GM21529 (cell line): ENCODE measurements at regions not wholly inside any gene's neighbourhood (a gene's known extent, or its start where the extent isn't known, plus 50 kb on each side); places are given as distances from the start of the nearest gene placed in this dataset.
"Not testable (repeated sequence)": the region's sequence is repeated elsewhere in the genome, so short reads cannot be mapped to it uniquely, and the experiment has no call there.

ENCODE experiments used
- ATAC-seq: cut with Tn5 transposase; IDR thresholded peaks from one replicate; pipeline ENCODE4 v1.9.1; 2021; ENCODE audit not compliant: unreplicated experiment

GRCh38 chr2:18993756-18994338, 364.6 kb downstream of the OSR1 start:
- ATAC-seq = no peak

- ATAC-seq = no peak
Observed at GRCh38 chr2:18991177-18992168, 366.9 kb downstream of the OSR1 start.

- ATAC-seq = no peak
Observed at GRCh38 chr2:18988631-18989232, 369.7 kb downstream of the OSR1 start.

GRCh38 chr2:18987592-18988073, 370.8 kb downstream of the OSR1 start:
- ATAC-seq = no peak

GRCh38 chr2:18987016-18987415, 371.4 kb downstream of the OSR1 start:
- no peak for ATAC-seq

- no peak for ATAC-seq
Observed at GRCh38 chr2:18986046-18986445, 372.4 kb downstream of the OSR1 start.

- no peak for ATAC-seq
Observed at GRCh38 chr2:18980786-18981430, 377.5 kb downstream of the OSR1 start.

GRCh38 chr2:18980104-18980785, 378.2 kb downstream of the OSR1 start:
- no peak for ATAC-seq

- no peak for ATAC-seq
Observed at GRCh38 chr2:18977409-18977808, 381.0 kb downstream of the OSR1 start.

- ATAC-seq = peak; percentile 91
Observed at GRCh38 chr2:18976168-18976961, 382.1 kb downstream of the OSR1 start.

- no peak for ATAC-seq
Observed at GRCh38 chr2:18975506-18976167, 382.8 kb downstream of the OSR1 start.

- no peak for ATAC-seq
Observed at GRCh38 chr2:18971628-18972027, 382.3 kb upstream of the NT5C1B start.

GRCh38 chr2:18971069-18971378, 381.7 kb upstream of the NT5C1B start:
- no peak for ATAC-seq

GRCh38 chr2:18966131-18966530, 376.8 kb upstream of the NT5C1B start:
- ATAC-seq = no peak

GRCh38 chr2:18963739-18964256, 374.4 kb upstream of the NT5C1B start:
- not testable (repeated sequence) for ATAC-seq

- ATAC-seq = no peak
Observed at GRCh38 chr2:18961991-18962421, 372.6 kb upstream of the NT5C1B start.

- no peak for ATAC-seq
Observed at GRCh38 chr2:18959952-18960717, 370.8 kb upstream of the NT5C1B start.

GRCh38 chr2:18959200-18959599, 369.8 kb upstream of the NT5C1B start:
- ATAC-seq = no peak
